ENCODE measurements at regions not wholly inside any gene's neighbourhood (a gene's known extent, or its start where the extent isn't known, plus 50 kb on each side); places are given as distances from the start of the nearest gene placed in this dataset.

GRCh38 chr5:141777711-141778110 lies 95.7 kb upstream of the ARAP3 start:
- DNase-seq = no peak

GRCh38 chr5:141777130-141777529 lies 95.1 kb upstream of the ARAP3 start:
- DNase-seq = no peak

- DNase-seq = no peak
Measured at GRCh38 chr5:141773779-141774562, 91.9 kb upstream of the ARAP3 start.

GRCh38 chr5:141772281-141772680 lies 90.3 kb upstream of the ARAP3 start:
- no peak for DNase-seq

GRCh38 chr5:141771562-141771961 lies 89.5 kb upstream of the ARAP3 start:
- DNase-seq = no peak

- DNase-seq = peak; percentile 49
Measured at GRCh38 chr5:141771031-141771430, 89.0 kb upstream of the ARAP3 start.

- no peak for DNase-seq
Measured at GRCh38 chr5:141769671-141770070, 87.6 kb upstream of the ARAP3 start.

GRCh38 chr5:141767671-141768070 lies 85.6 kb upstream of the ARAP3 start:
- no peak for DNase-seq

GRCh38 chr5:141765896-141766551 lies 84.0 kb upstream of the ARAP3 start:
- no peak for DNase-seq

- peak; percentile 92 for DNase-seq
Measured at GRCh38 chr5:141763541-141763940, 81.5 kb upstream of the ARAP3 start.

- DNase-seq = no peak
Measured at GRCh38 chr5:141762790-141763368, 80.8 kb upstream of the ARAP3 start.

- DNase-seq = no peak
Measured at GRCh38 chr5:141762316-141762715, 80.3 kb upstream of the ARAP3 start.

- no peak for DNase-seq
Measured at GRCh38 chr5:141760753-141761152, 78.7 kb upstream of the ARAP3 start.

GRCh38 chr5:141760193-141760592 lies 78.2 kb upstream of the ARAP3 start:
- DNase-seq = peak; percentile 40

GRCh38 chr5:141758310-141758998 lies 76.4 kb upstream of the ARAP3 start:
- peak; percentile 46 for DNase-seq

- no peak for DNase-seq
Measured at GRCh38 chr5:141757402-141757801, 75.4 kb upstream of the ARAP3 start.

GRCh38 chr5:141756196-141756595 lies 74.2 kb upstream of the ARAP3 start:
- DNase-seq = no peak

GRCh38 chr5:141753971-141754713 lies 72.1 kb upstream of the ARAP3 start:
- DNase-seq = no peak

GRCh38 chr5:141753143-141753970 lies 71.3 kb upstream of the ARAP3 start:
- DNase-seq = no peak

GRCh38 chr5:141747152-141748141 lies 65.4 kb upstream of the ARAP3 start:
- DNase-seq = peak; percentile 95

GRCh38 chr5:141746395-141746794 lies 64.4 kb upstream of the ARAP3 start:
- no peak for DNase-seq
